Upper lobe of left lung (tissue), 4 donors: ENCODE measurements at regions not wholly inside any gene's neighbourhood (a gene's known extent, or its start where the extent isn't known, plus 50 kb on each side); places are given as distances from the start of the nearest gene placed in this dataset.

ENCODE experiments used
- POLR2A ChIP-seq, 4 donors: fragments of 450-650 bp; IDR thresholded peaks; one replicate each; pipeline ENCODE4 v1.5.1; 2016 to 2017; ENCODE audit warnings: antibody characterized with exemption in 4 of 4, mild to moderate bottlenecking in 2 of 4
- POLR2AphosphoS5 ChIP-seq, 2 donors: sonication (generic); formaldehyde crosslinking; IDR thresholded peaks; one replicate each; pipeline ENCODE4 v1.5.1; 2017; ENCODE audit warnings: antibody characterized with exemption in 2 of 2
- TF ChIP-seq, protein P1 (sequence below), 6 experiments: fragments of 450-650 bp in 4 of 6; fragments of 200-600 bp in 2 of 6; sonication (generic) in 2 of 6; IDR thresholded peaks; one replicate each; pipeline ENCODE4 v1.5.1; 2016 to 2019; ENCODE audit warnings: antibody characterized with exemption in 6 of 6

DNA sequence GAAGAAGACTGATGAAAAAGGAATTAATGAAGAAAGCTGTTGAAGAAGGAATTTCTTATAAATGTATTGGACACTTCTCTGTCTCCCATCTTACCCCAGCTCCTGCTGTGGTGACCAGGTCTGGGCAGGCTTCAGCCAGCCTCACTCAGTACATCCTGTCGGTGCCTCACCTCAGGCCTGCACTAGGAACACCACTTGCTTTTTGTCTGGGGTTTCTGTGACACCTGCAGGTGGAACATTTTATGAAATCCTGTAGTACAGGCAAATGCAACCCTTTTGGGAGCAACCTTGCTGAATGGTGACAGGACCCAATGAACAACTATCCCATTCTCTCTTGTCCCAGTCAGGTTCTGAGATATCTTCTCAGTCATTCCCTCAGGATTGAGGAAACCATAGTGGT lies 129.7 kb downstream of the PRDM13 start:
- TF ChIP-seq, protein P1, sequence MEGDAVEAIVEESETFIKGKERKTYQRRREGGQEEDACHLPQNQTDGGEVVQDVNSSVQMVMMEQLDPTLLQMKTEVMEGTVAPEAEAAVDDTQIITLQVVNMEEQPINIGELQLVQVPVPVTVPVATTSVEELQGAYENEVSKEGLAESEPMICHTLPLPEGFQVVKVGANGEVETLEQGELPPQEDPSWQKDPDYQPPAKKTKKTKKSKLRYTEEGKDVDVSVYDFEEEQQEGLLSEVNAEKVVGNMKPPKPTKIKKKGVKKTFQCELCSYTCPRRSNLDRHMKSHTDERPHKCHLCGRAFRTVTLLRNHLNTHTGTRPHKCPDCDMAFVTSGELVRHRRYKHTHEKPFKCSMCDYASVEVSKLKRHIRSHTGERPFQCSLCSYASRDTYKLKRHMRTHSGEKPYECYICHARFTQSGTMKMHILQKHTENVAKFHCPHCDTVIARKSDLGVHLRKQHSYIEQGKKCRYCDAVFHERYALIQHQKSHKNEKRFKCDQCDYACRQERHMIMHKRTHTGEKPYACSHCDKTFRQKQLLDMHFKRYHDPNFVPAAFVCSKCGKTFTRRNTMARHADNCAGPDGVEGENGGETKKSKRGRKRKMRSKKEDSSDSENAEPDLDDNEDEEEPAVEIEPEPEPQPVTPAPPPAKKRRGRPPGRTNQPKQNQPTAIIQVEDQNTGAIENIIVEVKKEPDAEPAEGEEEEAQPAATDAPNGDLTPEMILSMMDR (IDR thresholded peaks at IDR 0.05), result no peak
- TF ChIP-seq POLR2A (IDR thresholded peaks at IDR 0.05) (no peak), POLR2AphosphoS5 (IDR thresholded peaks at IDR 0.05) (no peak)
